ENCODE measurements at regions not wholly inside any gene's neighbourhood (a gene's known extent, or its start where the extent isn't known, plus 50 kb on each side); places are given as distances from the start of the nearest gene placed in this dataset.
A peak's percentile ranks its signal among the peaks of the same experiment; 100 is the strongest.

DNA sequence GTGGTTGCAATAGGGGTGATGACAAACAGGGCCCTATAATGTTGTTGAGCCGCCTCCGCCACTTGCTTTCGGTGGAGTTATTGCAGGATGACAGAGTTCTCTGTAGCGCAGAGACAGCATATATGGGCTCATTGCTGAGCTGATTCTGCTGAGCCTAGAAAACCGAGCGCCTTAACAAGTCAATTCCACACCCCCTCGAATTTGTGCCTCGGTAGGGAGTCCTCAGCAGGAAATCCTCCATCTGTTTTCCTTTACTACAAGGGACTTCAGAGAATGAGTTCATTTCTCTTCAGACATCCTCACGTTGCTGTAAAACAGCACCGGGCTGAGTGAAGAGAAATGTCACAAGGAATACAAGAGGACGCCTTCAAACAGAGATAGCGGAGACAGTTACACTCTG lies 90.7 kb upstream of the KIAA1217 start:
- no peak overlapping the region for H3K4me3 ChIP-seq (ENCODE audit: control insufficient read depth, low read depth, low read length)
- TF ChIP-seq, protein P1, sequence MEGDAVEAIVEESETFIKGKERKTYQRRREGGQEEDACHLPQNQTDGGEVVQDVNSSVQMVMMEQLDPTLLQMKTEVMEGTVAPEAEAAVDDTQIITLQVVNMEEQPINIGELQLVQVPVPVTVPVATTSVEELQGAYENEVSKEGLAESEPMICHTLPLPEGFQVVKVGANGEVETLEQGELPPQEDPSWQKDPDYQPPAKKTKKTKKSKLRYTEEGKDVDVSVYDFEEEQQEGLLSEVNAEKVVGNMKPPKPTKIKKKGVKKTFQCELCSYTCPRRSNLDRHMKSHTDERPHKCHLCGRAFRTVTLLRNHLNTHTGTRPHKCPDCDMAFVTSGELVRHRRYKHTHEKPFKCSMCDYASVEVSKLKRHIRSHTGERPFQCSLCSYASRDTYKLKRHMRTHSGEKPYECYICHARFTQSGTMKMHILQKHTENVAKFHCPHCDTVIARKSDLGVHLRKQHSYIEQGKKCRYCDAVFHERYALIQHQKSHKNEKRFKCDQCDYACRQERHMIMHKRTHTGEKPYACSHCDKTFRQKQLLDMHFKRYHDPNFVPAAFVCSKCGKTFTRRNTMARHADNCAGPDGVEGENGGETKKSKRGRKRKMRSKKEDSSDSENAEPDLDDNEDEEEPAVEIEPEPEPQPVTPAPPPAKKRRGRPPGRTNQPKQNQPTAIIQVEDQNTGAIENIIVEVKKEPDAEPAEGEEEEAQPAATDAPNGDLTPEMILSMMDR (conservative IDR thresholded peaks at IDR 0.05; ENCODE audit: control insufficient read depth, insufficient read depth, low read depth, low read length), result no peak
- peak; percentile 1 for DNase-seq (ENCODE audit: low read depth)

DNA sequence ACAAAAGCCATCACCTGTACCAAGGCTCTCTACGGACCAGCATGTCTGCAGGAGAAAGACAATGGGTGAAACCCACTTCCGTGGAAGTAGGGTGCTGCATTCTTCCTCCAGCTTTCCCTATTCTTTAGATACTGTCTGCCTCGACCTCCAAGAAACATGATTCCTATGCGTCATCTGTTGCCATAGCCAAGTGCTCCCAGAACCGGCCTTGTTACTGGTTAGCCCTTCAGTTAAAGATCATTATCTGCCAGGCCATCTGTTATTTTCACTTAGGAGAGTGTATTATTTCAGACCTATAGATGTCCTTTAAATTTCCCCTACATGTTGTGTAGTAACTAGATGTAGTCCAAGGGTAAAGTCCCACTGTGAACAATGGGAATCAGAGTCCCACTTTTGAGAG lies 89.0 kb upstream of the KIAA1217 start:
- TF ChIP-seq, protein P1 (conservative IDR thresholded peaks at IDR 0.05; ENCODE audit: control insufficient read depth, insufficient read depth, low read depth, low read length), result no peak
- H3K4me3 ChIP-seq (ENCODE audit: control insufficient read depth, low read depth, low read length), result no peak overlapping the region
- DNase-seq (ENCODE audit: low read depth), result no peak

DNA sequence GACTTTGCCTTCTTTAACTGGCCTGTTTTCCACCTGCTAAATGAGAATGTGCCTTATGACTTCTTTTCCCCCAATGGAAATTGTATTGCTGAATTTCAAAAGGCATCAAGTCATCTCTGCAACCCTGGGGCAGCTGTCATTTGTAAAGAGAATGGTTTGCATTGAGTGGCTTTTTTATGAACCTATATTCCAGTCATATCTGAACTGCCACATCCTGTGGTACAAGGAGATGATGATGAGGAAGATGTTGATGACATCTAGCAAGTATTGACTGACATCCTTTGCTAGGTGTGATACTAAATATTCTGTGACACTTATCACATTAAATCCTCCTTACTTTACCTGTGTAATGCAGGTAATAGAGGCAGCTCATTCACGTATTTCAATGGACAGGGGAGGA lies 88.3 kb upstream of the KIAA1217 start:
- no peak overlapping the region for H3K4me3 ChIP-seq (ENCODE audit: control insufficient read depth, low read depth, low read length)
- TF ChIP-seq, protein P1 (conservative IDR thresholded peaks at IDR 0.05; ENCODE audit: control insufficient read depth, insufficient read depth, low read depth, low read length), result no peak
- no peak for DNase-seq (ENCODE audit: low read depth)

DNA sequence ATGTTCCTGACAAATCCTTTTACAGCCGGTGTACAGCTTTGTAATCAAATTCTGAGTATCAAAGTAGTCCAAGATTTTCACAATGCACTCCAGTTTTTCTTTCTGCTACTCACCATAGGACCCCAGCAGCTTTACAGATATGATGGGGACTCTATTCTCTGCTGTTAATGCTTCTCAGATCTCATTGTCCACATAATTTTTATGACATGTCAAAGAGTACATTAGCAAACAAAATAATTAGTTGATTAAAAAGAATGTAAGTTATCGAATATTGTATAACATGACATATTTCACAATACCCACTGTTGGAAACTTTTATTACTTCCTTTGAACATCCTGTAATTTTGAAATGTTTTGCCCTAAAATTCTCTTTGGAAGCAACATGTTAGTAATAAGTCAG lies 81.4 kb upstream of the KIAA1217 start:
- no peak overlapping the region for H3K4me3 ChIP-seq (ENCODE audit: control insufficient read depth, low read depth, low read length)
- TF ChIP-seq, protein P1 (conservative IDR thresholded peaks at IDR 0.05; ENCODE audit: control insufficient read depth, insufficient read depth, low read depth, low read length), result no peak
- no peak for DNase-seq (ENCODE audit: low read depth)

DNA sequence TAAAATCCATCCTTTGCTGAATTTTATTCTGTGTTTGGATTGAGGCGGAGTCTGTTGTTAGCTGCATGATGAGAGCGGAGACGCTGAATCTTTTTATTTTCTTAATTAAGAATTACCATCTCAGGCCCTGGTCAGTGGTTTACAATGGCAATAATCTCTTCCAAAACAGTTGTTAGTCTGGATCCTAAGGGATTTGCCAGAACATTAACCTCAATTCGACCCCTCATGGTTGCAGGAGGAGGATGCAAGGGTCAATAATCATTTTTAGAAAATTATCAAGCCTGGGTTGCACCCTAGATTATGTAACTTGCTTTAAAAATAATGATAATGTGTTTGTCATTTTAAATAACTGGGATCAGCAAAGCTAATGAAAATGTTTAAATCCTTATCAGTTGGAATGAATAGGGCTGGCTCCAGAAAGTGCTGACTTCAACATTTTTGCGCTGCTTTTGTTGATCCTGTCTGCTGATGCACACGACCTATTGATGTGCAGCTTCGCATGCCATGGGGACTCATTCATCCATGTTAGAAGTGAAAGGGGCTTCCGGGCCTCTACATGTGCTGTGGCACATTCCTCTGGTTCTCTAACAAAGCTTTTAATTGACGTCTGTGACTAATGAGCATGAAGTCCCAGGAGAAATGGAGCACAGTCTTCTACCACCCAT lies 80.7 kb upstream of the KIAA1217 start:
- DNase-seq (ENCODE audit: low read depth), result no peak
- TF ChIP-seq, protein P1 (conservative IDR thresholded peaks at IDR 0.05; ENCODE audit: control insufficient read depth, insufficient read depth, low read depth, low read length), result no peak
- H3K4me3 ChIP-seq (ENCODE audit: control insufficient read depth, low read depth, low read length), result no peak overlapping the region

DNA sequence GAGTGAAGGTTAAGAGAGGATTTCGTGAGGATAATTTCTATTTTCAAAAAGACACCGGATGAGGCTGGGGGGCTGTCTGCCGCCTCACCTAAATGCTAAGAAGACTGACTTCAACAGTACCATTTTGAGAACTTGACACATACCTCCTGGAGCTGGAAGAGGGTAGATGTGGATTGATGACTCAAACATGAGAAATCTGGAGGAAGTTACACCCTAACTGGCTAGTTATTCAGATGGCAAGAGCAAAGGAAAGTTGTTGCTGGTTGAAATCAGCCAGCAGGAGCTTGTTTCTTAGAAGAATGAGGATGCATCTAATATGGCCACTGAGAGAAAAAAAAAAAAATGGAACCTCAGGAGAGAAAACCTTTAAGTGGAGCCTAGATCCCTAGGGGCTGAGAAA lies 76.2 kb upstream of the KIAA1217 start:
- TF ChIP-seq, protein P1 (conservative IDR thresholded peaks at IDR 0.05; ENCODE audit: control insufficient read depth, insufficient read depth, low read depth, low read length), result no peak
- H3K4me3 ChIP-seq (ENCODE audit: control insufficient read depth, low read depth, low read length), result no peak overlapping the region
- peak; percentile 4 for DNase-seq (ENCODE audit: low read depth)

DNA sequence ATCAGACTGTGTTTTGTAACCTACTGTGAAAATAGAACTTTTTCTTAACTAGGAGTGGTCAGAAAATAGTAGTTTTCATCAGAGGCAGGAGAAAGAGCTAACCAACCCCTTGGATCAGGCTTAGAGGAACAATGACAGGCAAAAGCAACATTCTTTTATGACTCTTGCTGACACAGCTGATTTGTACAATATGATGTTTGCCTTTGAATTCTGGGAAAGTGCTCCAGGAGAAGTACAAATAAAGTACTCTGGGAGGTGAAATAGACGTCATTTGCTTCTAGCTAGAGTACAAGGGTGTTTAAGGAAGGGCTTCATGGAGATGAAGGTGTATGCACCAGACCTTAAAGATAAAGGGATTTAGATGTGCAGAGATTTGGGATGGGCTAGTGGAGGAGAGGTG lies 75.1 kb upstream of the KIAA1217 start:
- no peak for DNase-seq (ENCODE audit: low read depth)
- TF ChIP-seq, protein P1 (conservative IDR thresholded peaks at IDR 0.05; ENCODE audit: control insufficient read depth, insufficient read depth, low read depth, low read length), result no peak
- no peak overlapping the region for H3K4me3 ChIP-seq (ENCODE audit: control insufficient read depth, low read depth, low read length)

All from fibroblast of mammary gland (primary cell).